Glutamatergic neuron (in vitro differentiated cells): ENCODE measurements at regions not wholly inside any gene's neighbourhood (a gene's known extent, or its start where the extent isn't known, plus 50 kb on each side); places are given as distances from the start of the nearest gene placed in this dataset.

ENCODE experiments used
- DNase-seq: peaks from one replicate; pipeline ENCODE4 v3.0.0; 2022
- H3K27ac Mint-ChIP-seq: one replicate; pipeline ENCODE4 v1.8.0; 2020; ENCODE audit warnings: mild to moderate bottlenecking, mixed read lengths, inconsistent platforms; ENCODE audit not compliant: unreplicated experiment
- H3K27me3 Mint-ChIP-seq: one replicate; pipeline ENCODE4 v1.8.0; 2020; ENCODE audit warnings: mild to moderate bottlenecking, moderate library complexity, mixed read lengths, inconsistent platforms; ENCODE audit not compliant: unreplicated experiment
- H3K36me3 Mint-ChIP-seq: one replicate; pipeline ENCODE4 v1.8.0; 2020; ENCODE audit warnings: mild to moderate bottlenecking, mixed read lengths, inconsistent platforms; ENCODE audit not compliant: unreplicated experiment
- H3K4me1 Mint-ChIP-seq: one replicate; pipeline ENCODE4 v1.8.0; 2020; ENCODE audit warnings: mild to moderate bottlenecking, low read depth, mixed read lengths, inconsistent platforms; ENCODE audit not compliant: unreplicated experiment
- H3K4me3 Mint-ChIP-seq: one replicate; pipeline ENCODE4 v1.8.0; 2020; ENCODE audit warnings: mild to moderate bottlenecking, mixed read lengths, inconsistent platforms; ENCODE audit not compliant: unreplicated experiment
- H3K9me3 Mint-ChIP-seq: one replicate; pipeline ENCODE4 v1.8.0; 2020; ENCODE audit warnings: mild to moderate bottlenecking, moderate library complexity, mixed read lengths, inconsistent platforms; ENCODE audit not compliant: unreplicated experiment
- CTCF ChIP-seq: fragments of 200-600 bp; sonication (generic); IDR thresholded peaks from one replicate; pipeline ENCODE4 v1.5.0; 2021; ENCODE audit not compliant: partially characterized antibody, unreplicated experiment

- Mint-ChIP-seq H3K36me3 (no peaks in the 10 kb centered on the region), H3K4me3 (no peak overlapping the region), H3K9me3 (no peaks in the 10 kb centered on the region), H3K27ac (no peak overlapping the region), H3K27me3 (peaks cover 2% of the 10 kb centered on the region), H3K4me1 (no peaks in the 10 kb centered on the region)
- no peak for TF ChIP-seq CTCF
- no peak for DNase-seq
Measured at GRCh38 chr3:23051240-23052140, 151.6 kb upstream of the UBE2E2 start.

GRCh38 chr3:23052208-23052607 lies 150.9 kb upstream of the UBE2E2 start:
- Mint-ChIP-seq H3K27me3 (peaks cover 2% of the 10 kb centered on the region), H3K4me3 (no peak overlapping the region)

GRCh38 chr3:23052620-23053019 lies 150.5 kb upstream of the UBE2E2 start:
- TF ChIP-seq CTCF = no peak
- Mint-ChIP-seq H3K27ac (no peak overlapping the region), H3K9me3 (no peaks in the 10 kb centered on the region), H3K4me1 (no peaks in the 10 kb centered on the region), H3K4me3 (no peak overlapping the region), H3K27me3 (peaks cover 2% of the 10 kb centered on the region), H3K36me3 (no peaks in the 10 kb centered on the region)
- no peak for DNase-seq

More at GRCh38 chr3:23052208-23052607, 150.9 kb upstream of the UBE2E2 start:
- Mint-ChIP-seq H3K9me3 (no peaks in the 10 kb centered on the region), H3K4me1 (no peaks in the 10 kb centered on the region), H3K36me3 (no peaks in the 10 kb centered on the region), H3K27ac (no peak overlapping the region)
- no peak for TF ChIP-seq CTCF
- DNase-seq = no peak

GRCh38 chr3:23055733-23056376 lies 147.3 kb upstream of the UBE2E2 start:
- Mint-ChIP-seq H3K27me3 (no peaks in the 10 kb centered on the region), H3K9me3 (no peaks in the 10 kb centered on the region), H3K4me3 (no peak overlapping the region), H3K36me3 (no peaks in the 10 kb centered on the region), H3K27ac (no peak overlapping the region), H3K4me1 (no peaks in the 10 kb centered on the region)
- TF ChIP-seq CTCF = no peak
- DNase-seq = no peak

GRCh38 chr3:23062582-23062981 lies 140.5 kb upstream of the UBE2E2 start:
- H3K36me3 Mint-ChIP-seq = no peaks in the 10 kb centered on the region
- H3K27ac Mint-ChIP-seq = no peak overlapping the region
- H3K27me3 Mint-ChIP-seq = no peaks in the 10 kb centered on the region
- H3K4me3 Mint-ChIP-seq = no peak overlapping the region
- H3K4me1 Mint-ChIP-seq = peaks cover 2% of the 10 kb centered on the region
- no peak for TF ChIP-seq CTCF
- no peaks in the 10 kb centered on the region for H3K9me3 Mint-ChIP-seq
- DNase-seq = no peak
